ENCODE measurements at regions not wholly inside any gene's neighbourhood (a gene's known extent, or its start where the extent isn't known, plus 50 kb on each side); places are given as distances from the start of the nearest gene placed in this dataset.

DNA sequence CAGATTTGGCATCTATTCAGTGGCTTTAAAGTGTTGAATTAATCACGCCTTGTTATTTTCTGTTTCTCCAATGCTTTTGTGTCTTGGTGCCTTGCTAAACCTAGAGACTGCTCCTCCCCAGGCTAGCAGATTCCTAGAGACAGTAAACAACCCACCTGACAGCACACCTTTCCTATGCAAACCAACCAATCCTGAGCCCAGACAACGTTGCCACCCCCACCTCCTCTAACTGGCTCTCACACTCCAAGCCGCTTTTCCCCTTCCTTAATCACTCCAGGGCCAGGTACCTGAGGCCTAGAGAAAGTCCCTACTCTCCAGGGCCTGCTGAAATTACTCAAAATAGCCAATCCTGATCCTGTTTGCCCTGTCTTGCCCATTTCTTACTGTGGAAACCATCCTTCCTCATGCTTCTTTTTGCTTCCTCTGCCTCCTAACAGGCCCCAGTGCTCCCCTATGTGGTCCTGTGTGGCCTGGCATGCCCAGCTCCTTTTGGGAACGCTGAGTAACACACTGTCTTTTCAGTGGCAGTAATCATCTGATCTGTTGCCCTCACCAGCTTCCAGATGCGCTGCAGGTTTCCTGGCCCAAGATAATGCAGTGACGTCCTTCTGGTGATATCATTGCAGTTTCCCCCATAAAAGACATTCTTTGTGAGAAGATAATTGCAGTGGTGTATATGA, 53.4 kb downstream of the GAS1 start:
- no peak for DNase-seq (ENCODE audit: low read depth in 3 of 3)

DNA sequence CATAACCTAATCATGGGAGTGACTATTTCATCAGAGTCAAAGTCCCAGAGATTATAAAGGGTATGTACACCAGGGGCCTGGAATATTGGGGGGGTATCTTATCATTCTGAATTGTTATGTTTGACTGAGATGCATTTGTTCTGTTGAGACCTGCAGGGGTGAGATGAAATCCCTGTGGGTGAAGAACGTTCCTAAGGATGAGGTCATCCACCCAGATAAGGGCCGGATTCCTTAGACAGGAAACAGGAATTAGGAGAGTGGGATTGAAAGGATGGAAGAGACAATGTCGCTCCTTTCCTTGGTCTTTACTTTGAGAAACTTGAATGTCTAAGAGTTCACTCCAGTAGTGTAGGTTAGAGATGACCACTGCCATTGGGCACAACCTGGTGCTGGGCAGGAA, 54.7 kb downstream of the GAS1 start:
- DNase-seq (ENCODE audit: low read depth in 3 of 3) = no peak

DNA sequence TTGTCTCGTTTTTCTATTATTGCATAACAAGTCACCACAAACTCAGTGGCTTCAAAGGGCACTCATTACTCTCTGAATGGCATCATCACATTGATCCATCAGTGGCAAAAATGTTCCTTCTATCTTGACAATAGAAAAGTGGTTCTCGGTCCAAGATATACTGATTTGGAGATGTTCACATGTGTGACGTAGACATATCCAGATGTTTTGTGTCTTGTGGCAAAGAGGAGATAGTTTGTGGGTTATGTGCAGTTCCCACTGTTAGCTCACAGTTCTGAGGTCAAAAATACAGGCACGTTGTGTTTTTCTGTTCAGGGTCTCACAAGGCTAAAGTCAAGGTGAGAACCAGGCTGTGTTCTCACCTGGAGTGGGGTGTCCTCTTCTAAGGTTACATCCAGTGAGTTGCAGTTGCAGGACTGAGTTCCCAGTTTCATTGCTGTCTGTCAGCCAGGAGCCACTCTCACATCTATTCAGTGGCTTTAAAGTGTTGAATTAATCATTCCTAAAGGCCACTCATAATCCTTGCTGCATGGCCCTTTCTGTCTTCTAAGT, 55.3 kb downstream of the GAS1 start:
- no peak for DNase-seq (ENCODE audit: low read depth in 3 of 3)

DNA sequence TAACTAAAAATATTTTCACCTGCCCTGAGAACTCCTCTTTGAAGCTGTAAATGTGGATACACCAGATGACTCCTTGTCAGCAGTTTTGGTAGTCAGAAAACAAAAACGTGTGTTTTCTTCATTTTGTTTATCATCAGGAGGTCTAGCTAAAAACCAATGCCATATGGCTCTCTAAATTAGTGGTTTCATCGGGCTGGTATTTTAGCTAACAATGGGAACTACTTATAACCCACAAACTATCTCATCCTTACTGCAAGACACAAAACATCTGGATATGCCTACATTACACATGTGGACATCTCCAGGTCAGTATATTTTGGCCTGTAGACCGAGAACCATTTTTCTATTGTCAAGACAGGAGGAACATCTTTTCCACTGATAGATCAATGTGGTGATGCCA, 56.2 kb downstream of the GAS1 start:
- DNase-seq (ENCODE audit: low read depth in 3 of 3) = no peak

DNA sequence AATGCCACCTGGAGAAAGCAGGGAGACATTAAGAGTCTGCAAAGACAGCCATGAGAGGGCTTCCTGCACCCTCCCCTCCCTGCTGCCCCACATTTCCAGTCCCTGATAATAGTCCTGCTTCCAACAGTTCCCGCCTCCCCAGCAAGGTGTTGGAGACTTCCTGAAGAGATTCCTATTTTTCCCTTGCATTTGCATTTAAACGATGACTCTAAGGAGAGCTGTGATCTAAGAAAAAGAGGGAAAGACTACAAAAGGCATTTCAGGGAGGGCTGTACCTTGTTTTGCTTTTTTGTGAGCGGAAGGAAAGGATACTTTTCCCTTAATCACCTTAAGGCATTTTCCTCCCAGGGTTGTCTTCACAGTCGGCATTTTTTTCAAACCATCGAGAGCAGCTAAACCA, 62.1 kb downstream of the GAS1 start:
- no peak for DNase-seq (ENCODE audit: low read depth in 3 of 3)

DNA sequence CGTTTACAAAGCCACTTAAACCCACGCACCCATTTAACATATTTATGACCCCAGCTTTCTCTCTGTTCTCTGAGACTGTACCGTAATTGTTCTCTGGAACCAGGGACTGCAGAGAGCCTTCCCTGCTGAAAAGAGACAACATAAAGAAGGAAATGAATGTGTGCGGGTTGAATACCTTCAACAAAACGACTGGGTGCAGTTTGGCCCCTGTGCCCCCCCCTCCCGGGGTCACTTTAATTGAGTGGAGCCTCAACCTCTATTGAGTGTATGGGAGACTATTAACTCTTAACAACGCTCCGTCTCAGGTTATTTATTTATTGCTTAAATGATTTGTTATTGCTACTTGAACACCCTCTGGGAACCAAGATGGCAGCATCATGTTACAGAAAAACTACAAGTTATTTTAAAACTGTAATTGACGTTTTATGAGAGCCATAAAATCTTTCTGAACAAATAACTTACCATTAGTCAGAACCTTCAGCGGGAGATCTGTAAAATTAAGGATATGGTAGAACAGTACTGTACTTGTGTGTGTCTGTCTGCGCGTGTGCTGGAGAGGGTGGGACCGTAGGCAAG, 70.6 kb downstream of the GAS1 start:
- DNase-seq (ENCODE audit: low read depth in 3 of 3) = no peak

DNA sequence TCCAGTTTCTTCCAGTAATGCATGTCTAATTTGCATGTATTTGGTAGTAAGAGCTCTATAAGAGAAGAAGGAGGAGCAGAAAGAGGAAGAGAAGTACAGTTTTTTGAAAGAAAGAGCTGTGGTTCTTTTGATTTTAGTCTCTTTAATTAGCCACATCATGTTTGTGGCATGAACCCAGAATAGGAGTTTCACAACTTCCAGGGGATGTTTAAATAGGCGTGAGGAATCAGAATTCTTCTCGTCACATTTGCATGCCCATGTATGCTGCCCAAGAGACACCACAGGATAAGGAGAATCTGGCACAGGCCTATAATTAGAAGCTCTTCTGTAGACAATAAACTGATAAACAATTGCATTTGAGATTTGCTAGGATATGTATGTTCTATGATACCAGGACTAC, 78.7 kb downstream of the GAS1 start:
- DNase-seq (ENCODE audit: low read depth in 3 of 3) = no peak

DNA sequence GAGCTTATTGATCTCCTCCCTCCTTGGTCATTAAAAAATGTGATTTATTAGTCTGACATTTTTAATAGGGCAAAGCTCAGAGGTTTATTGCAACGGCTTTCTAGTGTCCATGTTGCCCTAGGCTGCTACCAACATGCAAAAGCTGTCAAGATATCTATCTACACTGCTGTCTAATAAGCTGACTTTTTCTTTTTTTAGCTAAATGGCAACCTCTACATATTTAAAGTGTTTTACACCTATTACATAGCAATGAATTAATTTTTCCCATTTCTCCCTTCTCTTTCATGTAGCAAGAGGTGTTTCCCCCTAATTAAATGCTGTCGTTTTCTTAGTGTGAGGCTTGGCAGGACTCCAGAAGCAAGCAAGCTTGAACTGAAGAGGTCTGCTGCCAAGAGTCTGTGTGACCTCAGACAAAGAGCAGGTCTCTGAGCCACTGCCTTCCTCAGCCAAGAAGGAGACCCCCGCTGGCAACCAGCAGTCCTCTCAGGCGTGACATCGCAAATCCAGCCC, 79.4 kb downstream of the GAS1 start:
- DNase-seq (ENCODE audit: low read depth in 3 of 3) = no peak

DNA sequence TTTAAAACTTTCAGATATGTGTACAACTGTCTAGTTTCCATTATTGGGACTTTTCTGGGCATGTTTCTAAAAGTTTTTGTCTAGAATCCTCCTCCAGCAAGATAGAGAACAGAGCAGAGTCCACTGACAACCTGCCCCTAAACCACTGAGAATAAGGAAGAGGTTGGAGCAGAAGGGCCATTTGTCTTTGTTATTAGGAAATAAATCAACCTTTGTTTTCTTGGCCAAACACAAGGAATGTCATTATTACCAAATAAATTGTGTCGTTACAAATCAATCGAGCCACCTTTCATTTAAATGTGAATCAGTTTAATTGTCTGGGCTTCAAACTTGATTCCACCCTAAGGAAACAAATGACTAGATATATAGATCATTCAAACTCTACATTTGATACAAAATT, 81.4 kb downstream of the GAS1 start:
- no peak for DNase-seq (ENCODE audit: low read depth in 3 of 3)

DNA sequence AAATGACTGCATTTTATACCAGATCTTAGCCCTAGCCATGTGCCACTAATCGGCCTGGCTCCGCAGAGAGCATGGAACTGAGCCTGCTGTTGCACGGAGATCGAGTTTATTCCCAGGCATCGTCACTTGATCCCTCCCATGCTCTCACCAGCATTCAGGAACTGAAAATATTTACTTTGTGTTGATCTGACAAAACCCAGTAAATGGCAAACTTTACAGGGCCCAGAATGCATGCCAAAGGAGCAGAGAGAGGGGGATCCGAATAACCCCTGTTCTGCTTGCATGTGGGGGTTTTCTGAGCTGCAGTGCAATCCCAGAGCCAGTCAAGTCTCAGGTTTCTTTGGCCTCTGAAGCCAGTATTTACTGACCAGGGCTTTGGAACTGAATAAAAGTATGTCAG, 87.3 kb downstream of the GAS1 start:
- DNase-seq (ENCODE audit: low read depth in 3 of 3) = no peak

DNA sequence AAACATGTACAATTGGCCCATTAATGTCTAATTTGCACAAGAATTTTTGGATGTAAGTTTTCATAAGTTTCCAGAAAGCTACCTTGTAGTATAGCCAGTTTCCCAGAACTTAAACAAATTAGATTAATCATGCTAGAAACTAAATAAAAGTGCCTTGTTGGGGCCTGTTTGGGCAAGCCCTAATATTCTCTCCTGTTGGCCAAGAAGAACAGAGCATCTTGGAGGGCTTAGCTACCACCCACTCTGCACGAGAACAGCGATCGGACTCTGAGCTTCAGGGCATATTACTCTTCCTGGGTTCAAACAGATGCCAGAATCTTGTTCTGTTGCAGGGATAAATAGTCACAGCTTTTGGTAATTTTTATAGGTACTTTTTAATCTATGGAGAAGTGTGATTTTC, 88.2 kb downstream of the GAS1 start:
- DNase-seq (ENCODE audit: low read depth in 3 of 3) = no peak

DNA sequence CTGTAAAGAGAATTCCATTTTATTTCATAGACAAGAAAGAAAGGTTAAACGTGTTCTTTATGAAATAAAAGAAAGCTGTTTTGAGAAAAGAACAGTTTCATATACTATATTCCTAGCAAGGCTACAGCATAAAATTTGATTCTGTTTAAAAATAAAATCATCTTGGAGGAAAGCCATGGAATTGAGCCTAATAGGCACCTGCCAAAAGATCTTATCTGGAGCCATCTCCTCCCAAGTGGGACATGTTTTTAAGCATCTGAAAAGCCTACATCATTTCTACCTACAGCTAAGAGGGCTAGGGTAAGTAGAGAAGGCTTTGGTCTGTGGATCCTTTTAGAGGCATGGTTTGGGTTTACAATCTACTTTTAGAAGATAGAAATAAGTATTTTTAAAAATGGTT, 89.3 kb downstream of the GAS1 start:
- no peak for DNase-seq (ENCODE audit: low read depth in 3 of 3)

DNA sequence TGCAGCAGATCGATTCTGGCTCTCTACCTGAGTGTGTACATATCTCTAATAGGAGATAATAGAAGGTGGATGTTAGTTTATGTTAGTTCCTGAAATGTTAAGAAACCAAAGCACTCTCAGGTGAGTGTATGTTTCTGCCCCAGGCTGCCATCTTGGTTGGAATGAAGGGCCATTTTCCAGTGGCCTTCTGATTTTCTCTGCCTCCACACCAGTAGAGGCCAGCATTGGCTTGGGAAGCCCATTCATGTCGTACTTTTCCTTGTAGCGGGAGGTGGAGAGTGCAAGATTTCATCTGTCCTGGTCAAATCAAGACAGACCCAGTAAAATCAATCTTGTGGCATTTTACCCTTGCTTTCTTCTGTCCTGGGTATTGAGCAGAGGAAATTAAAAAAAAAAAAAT, 91.0 kb downstream of the GAS1 start:
- DNase-seq (ENCODE audit: low read depth in 3 of 3) = no peak

DNA sequence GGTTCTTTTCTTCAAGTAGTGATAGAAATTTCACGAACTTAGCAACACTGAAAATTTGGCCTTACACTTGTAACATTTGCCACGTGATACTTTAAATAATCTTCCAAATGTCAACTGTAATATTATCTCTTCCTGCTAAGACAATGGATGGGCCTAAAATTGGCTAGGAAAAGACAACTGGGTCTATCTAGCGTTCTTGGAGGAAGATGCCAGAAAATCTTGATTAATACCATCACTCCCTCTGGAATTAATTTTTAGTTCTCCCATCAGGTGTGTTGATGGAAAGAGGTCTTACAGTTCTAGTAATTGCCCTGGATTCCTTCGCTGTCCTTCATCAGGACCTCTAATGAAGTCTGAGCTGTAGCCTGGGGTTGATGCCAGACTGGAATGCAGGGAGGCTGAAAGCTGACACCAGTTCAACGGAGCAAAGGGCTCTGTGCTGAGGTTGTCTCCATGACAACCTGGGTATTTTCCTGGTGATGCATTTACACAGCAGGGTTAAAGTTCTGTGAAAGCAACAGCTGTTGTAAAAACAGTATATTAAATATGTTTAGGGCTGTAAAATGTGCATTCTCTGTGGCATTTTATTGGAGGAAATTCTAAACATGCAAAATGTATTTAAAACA, 92.3 kb downstream of the GAS1 start:
- no peak for DNase-seq (ENCODE audit: low read depth in 3 of 3)

DNA sequence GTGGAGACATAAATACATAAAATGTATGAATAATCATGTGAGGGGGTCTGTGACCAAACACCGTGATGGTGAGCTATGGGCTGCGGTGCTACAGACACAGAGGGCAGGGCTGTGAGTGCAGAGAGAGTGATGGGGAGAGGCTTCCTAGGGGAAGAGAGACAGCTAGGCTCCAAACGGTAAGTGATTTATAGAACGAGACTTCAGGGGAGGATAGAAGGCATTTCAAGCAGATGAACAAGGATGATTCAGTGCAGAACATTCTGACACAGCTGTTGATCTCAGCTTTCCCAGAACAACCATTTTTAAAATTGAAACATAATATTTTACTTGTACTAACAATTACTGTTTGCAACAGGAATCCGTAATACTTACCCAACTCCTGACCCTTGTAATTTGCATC, 100.7 kb downstream of the GAS1 start:
- DNase-seq (ENCODE audit: low read depth in 3 of 3) = no peak

DNA sequence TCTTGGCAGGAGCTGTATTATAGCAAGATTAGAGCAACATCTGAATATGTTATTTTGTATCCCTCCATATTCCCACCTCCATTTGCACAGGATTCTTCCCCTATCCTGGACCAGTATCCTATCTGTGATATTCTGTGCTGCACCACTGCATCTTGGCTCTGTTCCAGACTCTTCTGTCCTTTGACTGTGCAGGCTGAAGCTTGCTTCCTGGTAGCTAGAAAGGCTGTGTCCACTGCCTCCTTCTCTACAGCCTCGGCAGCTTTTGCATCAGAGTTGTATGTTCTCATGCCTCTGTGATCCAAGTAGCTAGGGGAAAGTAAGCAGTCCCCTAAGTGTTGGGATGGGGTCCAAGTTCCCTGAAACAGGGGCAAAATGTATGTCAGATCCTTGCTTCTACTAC, 104.1 kb downstream of the GAS1 start:
- no peak for DNase-seq (ENCODE audit: low read depth in 3 of 3)

DNA sequence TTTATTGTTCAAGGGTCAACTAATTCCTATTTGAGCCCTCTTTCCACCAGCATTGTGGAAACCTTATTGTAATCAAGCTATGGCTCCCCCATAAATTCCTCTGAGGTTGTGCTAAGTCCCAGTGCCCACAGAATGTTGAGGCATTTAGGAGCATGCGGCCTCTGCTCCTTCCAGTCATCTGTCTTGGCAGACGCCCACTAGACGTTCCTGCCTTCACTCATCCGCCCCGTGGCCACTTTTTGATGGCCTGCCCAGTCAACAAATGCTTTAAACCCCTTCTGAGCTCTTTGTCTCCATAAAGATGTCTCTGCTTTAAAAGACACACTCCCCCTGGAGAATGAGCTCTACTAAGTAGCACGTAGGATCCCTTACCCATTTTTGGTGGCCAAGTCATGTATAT, 104.7 kb downstream of the GAS1 start:
- DNase-seq (ENCODE audit: low read depth in 3 of 3) = no peak

DNA sequence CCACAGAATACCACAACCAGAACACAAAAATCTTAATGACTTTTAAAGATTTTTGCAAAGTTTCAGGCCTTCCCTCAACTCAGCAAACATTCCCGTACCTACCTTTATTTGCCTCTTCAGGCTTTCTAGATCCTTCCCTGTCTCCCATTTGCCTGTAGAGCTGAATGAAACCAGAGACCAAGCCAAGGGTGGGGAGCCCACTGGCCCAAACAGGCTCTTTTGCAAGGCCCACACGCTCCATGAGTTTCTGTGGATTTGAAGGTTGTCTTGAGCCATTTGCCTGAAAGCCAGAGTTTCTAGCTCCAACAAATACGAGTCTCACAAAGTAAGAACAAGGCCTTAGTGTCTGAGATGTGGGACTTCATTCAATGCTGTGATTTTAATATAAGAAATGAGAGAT, 107.8 kb downstream of the GAS1 start:
- no peak for DNase-seq (ENCODE audit: low read depth in 3 of 3)

DNA sequence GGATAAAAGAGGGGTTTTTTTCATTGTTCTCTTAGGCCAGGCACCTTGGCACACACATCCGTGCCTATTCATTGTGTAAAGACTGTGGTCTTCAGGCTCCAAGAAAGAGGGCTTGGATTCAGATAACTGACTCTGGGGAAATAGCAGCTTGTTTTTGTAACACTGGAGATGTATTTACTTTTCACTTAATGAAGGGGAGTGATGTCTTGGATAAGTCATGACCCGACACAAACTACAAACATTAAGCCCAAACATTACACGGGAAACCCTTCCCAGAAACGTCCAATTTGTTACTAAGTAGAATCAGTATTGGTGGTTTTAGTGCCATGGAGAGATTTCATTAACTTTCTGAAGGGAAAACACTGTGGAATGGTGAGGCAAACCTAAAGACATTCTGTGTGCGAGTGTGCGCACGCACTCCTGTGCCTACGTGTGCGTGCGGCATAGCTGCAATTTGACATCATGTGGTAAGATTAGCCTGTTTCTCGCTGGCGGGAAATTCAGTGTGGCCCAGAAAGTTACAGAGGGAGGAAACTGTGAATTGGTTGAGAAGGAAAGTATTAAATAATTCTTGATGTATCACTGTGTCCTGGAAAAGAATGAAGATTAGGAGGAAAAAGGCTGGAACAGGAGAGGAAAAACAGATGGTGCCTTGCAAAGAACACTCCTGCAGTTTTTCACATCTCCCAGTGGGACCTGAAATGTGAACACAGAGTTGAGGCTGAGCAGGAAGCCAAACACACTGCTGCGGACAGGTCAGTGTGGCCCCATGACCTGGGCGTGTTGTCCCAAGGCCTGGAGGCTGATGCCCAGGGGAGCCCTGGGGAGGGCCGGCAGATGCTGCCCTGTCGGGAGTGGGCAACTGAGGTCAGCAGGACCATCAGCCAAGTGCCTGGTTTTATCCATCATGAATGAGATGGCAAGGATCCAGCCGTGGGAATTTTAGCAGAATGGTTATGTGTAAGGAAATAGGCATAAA, 108.5 kb downstream of the GAS1 start:
- DNase-seq (ENCODE audit: low read depth in 3 of 3) = no peak

DNA sequence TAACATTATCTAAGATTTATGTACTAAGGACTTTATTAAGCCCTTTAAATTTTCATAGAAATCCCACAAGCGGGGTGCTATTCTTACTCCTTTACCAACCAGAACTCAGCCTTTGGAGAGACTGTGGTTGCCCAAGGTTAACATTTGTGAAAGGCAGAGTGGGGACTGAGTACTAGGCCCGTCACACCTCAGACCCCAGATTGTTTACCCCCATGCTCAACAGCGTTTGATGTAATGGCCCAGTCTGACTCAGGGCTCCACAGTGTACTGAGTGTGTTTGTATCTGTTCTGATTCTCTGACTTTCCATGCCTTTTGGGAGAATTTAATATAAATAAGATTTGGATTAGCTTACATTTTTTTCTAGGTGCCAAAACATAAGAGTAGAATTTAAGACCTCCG, 110.0 kb downstream of the GAS1 start:
- no peak for DNase-seq (ENCODE audit: low read depth in 3 of 3)

DNA sequence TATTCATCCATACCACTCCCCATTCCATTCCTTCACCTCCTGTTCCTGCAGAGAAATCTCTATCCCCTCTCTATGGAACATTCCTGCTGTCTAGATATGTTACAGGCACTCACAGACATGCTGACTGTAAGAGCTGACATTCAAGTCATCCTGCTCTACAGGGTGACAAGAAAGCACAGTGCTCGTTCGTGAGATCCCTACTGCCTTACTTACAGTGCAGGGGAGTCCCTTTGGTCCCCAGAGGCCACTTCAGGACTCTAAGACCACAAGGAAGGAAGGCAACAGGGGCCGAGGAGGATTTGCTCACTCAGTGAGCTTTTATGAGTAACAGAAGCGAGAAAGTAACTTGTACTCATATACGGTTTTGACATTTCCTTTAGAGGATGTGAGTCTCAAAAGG, 110.5 kb downstream of the GAS1 start:
- no peak for DNase-seq (ENCODE audit: low read depth in 3 of 3)

DNA sequence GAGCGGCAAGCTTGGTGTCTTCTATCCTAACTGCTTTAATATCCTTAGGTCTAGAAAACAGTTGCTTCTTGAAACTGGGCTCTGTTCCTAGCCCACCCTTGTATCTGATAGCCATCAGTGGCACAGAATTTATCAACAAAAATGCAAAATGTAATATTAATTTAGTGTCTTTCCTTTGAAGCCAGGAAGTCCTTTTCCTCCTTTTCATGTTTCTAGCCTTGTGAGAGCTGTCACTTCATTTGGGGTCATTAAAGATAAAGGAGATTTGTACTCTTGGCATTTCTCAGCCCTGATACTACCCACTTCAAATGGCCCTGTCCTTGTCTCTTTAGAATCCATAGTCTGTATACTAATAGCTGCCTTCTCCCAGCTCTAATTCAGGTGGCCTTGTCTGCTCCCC, 111.0 kb downstream of the GAS1 start:
- no peak for DNase-seq (ENCODE audit: low read depth in 3 of 3)
